Hepatocyte (in vitro differentiated cells): ENCODE measurements at regions not wholly inside any gene's neighbourhood (a gene's known extent, or its start where the extent isn't known, plus 50 kb on each side); places are given as distances from the start of the nearest gene placed in this dataset.

Experiments used
- EZH2 ChIP-seq: fragments of 200-600 bp; sonication (generic); IDR thresholded peaks from 2 replicates; pipeline ENCODE4 v1.6.1; 2016; ENCODE audit warnings: antibody characterized with exemption, mild to moderate bottlenecking, borderline replicate concordance
- EZH2phosphoT487 ChIP-seq: fragments of 200-600 bp; sonication (generic); IDR thresholded peaks from one replicate; pipeline ENCODE4 v1.6.1; 2018; ENCODE audit warnings: antibody characterized with exemption, mild to moderate bottlenecking, low read depth, moderate library complexity; ENCODE audit not compliant: unreplicated experiment, severe bottlenecking
- TF ChIP-seq, protein P1 (sequence below): fragments of 200-600 bp; sonication (generic); IDR thresholded peaks from 2 replicates; pipeline ENCODE4 v1.5.1; 2016; ENCODE audit warnings: antibody characterized with exemption, mild to moderate bottlenecking; ENCODE audit not compliant: poor library complexity

DNA sequence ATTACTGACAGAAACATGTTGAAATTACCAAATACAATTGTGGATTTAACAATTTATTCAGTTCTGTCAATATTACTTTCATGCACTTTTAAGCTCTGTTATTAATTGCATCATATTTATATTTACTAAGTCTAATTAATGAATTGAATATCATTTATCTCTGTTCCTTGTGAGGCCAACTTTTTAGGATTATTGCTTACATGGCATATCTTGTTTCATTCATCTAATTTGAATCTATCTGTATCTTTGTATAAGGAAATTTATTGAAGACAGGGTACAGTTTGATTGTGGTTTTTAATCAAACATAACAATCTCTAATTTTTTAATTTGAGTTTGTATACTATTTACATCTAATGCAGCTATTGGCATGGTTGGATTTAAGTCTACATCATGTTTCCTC, 249.9 kb upstream of the GPC6 start:
- no peak for TF ChIP-seq EZH2phosphoT487
- TF ChIP-seq, protein P1, sequence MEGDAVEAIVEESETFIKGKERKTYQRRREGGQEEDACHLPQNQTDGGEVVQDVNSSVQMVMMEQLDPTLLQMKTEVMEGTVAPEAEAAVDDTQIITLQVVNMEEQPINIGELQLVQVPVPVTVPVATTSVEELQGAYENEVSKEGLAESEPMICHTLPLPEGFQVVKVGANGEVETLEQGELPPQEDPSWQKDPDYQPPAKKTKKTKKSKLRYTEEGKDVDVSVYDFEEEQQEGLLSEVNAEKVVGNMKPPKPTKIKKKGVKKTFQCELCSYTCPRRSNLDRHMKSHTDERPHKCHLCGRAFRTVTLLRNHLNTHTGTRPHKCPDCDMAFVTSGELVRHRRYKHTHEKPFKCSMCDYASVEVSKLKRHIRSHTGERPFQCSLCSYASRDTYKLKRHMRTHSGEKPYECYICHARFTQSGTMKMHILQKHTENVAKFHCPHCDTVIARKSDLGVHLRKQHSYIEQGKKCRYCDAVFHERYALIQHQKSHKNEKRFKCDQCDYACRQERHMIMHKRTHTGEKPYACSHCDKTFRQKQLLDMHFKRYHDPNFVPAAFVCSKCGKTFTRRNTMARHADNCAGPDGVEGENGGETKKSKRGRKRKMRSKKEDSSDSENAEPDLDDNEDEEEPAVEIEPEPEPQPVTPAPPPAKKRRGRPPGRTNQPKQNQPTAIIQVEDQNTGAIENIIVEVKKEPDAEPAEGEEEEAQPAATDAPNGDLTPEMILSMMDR = no peak
- TF ChIP-seq EZH2 = no peak
